ENCODE measurements at regions not wholly inside any gene's neighbourhood (a gene's known extent, or its start where the extent isn't known, plus 50 kb on each side); places are given as distances from the start of the nearest gene placed in this dataset.
"Not testable (repeated sequence)": the region's sequence is repeated elsewhere in the genome, so short reads cannot be mapped to it uniquely, and the experiment has no call there.

- DNase-seq (ENCODE audit: low spot score in 2 of 2): not testable (repeated sequence)
Observed at GRCh38 chr18:78283425-78283824, 696.2 kb upstream of the SALL3 start.

DNA sequence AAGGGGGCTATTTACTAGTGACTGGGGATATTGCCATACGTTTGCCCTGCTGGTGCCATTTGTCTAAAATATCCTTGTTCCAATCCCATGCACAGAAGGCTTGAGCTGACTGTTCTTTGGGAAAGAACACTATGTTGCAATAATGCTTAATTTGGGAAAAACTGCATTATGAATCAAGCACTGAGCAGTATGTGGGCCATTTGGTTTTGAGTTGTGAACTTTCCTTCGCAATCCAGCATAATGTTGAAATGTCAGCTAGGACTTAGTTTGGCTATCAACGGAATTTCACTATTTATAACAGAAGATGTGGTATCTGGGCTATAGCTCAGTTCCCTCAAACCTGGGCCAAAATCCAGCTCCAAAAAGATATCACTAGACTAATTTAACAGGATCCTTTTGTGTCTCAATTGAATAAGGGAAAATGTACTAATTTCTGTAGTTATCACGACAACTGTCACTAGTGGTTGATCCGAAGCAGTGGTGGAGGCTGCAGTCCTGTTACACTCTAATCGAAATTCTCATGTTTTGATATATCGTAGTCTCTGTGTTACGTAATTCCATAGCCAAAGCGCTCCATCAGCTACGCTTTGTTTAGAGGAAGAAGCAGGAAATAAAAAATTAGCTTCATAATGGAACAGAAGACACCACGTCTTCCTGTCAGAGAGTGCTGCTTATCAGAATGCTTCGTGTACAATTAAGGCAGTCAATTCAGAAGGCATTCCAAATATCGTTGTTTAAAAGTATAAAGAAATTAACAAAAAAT, 686.8 kb upstream of the SALL3 start:
- Histone ChIP-seq H3K9me3 (no peaks in the 10 kb centered on the region), H3K36me3 (replicated peaks) (no peaks in the 10 kb centered on the region), H3K27me3 (ENCODE audit: low read depth) (no peaks in the 10 kb centered on the region), H3K4me3 (no peak overlapping the region), H3K4me1 (no peaks in the 10 kb centered on the region)
- no peak for DNase-seq (ENCODE audit: low spot score in 2 of 2)
- in situ Hi-C loops (cut with MboI; ENCODE audit: low sequenced_read_pairs): no loop called here

More at GRCh38 chr18:78283425-78283824, 696.2 kb upstream of the SALL3 start:
- H3K4me1 ChIP-seq; in situ Hi-C loops (cut with MboI; ENCODE audit: low sequenced_read_pairs); H3K36me3 ChIP-seq (replicated peaks); H3K9me3 ChIP-seq; H3K4me3 ChIP-seq; H3K27me3 ChIP-seq (ENCODE audit: low read depth): not testable (repeated sequence)

DNA sequence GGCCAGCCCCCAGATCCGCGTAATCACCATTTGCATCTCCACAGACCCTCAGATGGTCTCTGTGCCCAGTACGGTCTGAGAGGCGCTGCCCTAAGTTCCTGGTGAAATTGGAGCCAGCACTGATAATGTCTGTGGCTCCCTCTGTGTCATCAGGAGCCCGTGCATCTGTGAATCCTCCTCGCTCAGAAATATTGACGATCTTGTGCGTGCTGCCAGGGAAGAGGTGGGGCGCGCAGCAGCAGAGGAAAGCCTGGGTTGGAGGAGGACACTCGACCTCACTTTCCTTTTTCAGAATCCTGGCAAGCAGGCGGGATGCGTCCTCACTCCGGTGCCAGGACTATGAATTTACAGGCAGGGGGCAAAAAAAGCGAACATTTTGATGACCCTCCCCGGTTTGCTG, 686.1 kb upstream of the SALL3 start:
- Histone ChIP-seq H3K9me3 (no peaks in the 10 kb centered on the region), H3K4me3 (no peak overlapping the region)

DNA sequence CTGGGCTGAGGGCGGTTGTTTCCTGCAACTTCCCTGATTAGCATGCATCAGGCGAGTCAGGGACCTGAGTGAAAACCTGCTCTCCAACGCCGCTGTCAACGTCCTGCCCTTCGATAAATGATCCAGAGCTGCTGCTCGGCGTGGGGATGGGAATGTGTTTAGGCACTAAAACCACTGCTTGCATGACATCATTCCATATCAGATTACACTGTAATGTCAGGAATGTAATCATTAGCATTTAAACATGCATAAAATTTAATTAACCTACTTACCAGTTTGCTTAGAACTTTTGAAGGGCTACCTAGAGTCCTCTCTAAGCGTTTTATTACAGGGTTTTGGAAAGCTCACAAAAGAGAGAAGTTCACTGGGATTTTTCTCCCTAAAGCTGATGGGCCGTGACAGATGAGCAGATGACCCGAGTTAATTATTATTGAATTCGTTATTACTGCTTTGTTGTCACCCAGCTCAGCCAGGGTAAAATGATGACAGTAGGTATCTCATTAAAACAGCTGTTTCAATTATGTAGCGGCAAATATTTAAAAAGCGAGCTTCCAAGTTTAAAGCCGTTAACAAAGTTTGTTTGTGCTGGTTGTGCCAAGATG, 685.6 kb upstream of the SALL3 start:
- in situ Hi-C loops (cut with MboI; ENCODE audit: low sequenced_read_pairs): no loop called here
- H3K27me3 ChIP-seq (ENCODE audit: low read depth): no peaks in the 10 kb centered on the region
- no peak overlapping the region for H3K4me3 ChIP-seq
- no peaks in the 10 kb centered on the region for H3K9me3 ChIP-seq
- no peaks in the 10 kb centered on the region for H3K4me1 ChIP-seq
- H3K36me3 ChIP-seq (replicated peaks): no peaks in the 10 kb centered on the region
- DNase-seq (ENCODE audit: low spot score in 2 of 2): no peak

More for the DNA sequence above, 686.1 kb upstream of the SALL3 start:
- no peak for DNase-seq (ENCODE audit: low spot score in 2 of 2)
- no peaks in the 10 kb centered on the region for H3K27me3 ChIP-seq (ENCODE audit: low read depth)
- in situ Hi-C loops (cut with MboI; ENCODE audit: low sequenced_read_pairs): no loop called here
- H3K36me3 ChIP-seq (replicated peaks): no peaks in the 10 kb centered on the region
- no peaks in the 10 kb centered on the region for H3K4me1 ChIP-seq

DNA sequence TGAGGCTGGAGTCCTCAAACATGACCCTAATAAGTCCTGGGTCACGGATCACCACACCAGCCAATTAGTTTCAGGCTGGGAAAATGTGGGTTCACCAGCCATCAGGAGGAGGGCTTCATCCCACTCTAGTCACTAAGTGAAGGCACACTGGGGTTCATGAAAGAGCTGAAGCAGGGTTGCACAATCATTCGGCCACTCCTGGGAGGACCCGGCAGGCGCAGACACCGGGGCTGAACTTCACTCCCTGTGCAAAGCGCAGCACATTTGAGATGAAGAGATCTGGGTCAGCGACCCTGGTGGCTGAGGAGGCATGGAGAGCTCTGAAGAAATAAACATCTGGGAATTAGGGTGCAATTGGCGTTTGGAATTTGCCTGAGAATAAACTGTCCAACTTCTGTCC, 684.4 kb upstream of the SALL3 start:
- H3K4me1 ChIP-seq: no peaks in the 10 kb centered on the region
- no peak for DNase-seq (ENCODE audit: low spot score in 2 of 2)
- in situ Hi-C loops (cut with MboI; ENCODE audit: low sequenced_read_pairs): no loop called here
- no peaks in the 10 kb centered on the region for H3K9me3 ChIP-seq
- no peaks in the 10 kb centered on the region for H3K36me3 ChIP-seq (replicated peaks)
- no peaks in the 10 kb centered on the region for H3K27me3 ChIP-seq (ENCODE audit: low read depth)
- H3K4me3 ChIP-seq: no peak overlapping the region

DNA sequence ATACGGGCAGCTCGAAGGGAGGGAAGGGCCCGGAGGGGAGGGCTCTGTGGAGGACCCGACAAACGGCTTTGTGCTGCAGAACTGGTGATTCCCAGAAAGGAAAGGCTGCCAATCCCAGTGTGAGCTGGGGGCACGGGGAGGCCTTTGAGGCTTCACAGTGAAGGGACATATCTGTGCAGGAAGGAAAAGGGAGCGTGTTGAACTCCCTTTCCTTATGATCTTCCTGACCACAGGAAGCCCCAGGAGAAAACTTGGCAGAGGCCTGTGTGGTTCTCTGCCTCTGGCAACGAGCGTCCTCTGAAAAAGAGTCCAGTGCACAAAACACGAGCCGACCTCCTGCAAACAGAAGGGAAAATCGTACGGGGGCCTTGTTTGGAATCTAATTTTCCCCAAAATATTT, 683.5 kb upstream of the SALL3 start:
- Histone ChIP-seq H3K27me3 (ENCODE audit: low read depth) (no peaks in the 10 kb centered on the region), H3K4me1 (no peaks in the 10 kb centered on the region), H3K4me3 (no peak overlapping the region), H3K36me3 (replicated peaks) (no peaks in the 10 kb centered on the region), H3K9me3 (no peaks in the 10 kb centered on the region)
- no peak for DNase-seq (ENCODE audit: low spot score in 2 of 2)
- in situ Hi-C loops (cut with MboI; ENCODE audit: low sequenced_read_pairs): no loop called here

DNA sequence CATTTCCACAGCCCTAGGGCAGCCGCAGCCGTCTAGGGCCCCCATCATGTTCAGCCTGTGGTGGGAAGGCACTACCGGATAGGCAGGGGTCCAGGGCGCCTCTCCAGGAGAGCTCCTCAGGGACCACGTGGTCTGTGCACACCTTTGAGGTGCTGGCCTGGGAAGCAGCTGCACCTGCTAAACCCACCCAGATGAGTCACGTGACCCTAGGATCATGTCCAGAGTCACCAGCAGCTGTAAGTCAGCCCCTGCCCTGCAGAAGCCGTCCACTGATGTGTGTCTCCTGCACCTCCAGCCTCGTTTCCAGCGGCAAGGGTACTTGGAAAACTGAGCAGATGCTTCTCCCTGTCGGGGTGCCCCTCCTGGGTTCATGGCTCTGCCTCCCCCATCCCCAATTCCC, 682.6 kb upstream of the SALL3 start:
- Histone ChIP-seq H3K4me3 (no peak overlapping the region), H3K27me3 (ENCODE audit: low read depth) (no peaks in the 10 kb centered on the region), H3K36me3 (replicated peaks) (no peaks in the 10 kb centered on the region), H3K9me3 (no peaks in the 10 kb centered on the region), H3K4me1 (no peaks in the 10 kb centered on the region)
- DNase-seq (ENCODE audit: low spot score in 2 of 2): no peak
- in situ Hi-C loops (cut with MboI; ENCODE audit: low sequenced_read_pairs): no loop called here

GRCh38 chr18:78303519-78304191, 676.0 kb upstream of the SALL3 start:
- H3K4me3 ChIP-seq: no peak overlapping the region

DNA sequence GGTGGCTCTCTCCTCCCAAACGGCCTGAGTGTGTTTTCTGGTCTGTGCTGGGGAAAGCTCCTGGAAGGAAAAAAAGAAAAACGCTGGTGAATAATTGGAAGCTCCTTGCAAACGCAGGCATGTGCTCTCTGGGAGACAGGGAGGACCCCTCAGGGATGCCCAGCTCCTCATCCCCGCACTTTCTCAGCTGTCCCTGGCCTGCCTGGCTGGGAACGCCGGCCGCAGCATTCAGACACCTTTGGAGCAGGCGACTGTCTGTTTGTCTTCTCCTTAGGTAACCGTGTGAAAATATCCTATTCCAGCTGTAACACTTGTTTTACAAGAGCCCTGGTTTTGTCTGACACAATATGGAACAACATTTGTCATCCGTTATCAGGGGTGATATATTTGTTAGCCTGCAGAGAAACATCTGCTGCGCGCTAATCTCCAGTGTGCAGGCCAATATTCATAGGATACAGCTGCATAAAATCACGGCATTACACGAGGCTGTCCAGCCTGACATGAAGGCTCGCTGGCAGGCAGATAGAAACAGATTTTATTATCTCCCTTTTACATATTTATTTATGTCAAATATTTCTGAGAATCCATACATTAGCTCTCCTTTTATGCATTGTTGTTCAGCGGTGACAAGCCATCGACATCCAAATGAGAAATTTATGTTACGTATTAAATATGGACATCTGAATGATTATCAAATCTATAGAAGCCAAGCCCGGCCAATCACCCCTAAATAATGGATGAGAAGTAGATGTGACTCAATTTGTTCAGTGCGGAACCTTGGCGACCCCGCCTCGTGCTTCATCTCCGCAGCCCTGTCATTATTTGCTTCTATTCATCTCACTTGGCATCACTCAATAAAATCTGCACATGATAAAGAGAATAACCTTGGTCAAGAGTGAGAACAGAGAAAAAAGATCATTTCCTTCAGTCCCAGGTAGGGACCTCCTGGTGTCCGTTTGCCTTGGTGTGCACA, 675.1 kb upstream of the SALL3 start:
- H3K36me3 ChIP-seq (replicated peaks): no peaks in the 10 kb centered on the region
- no peaks in the 10 kb centered on the region for H3K9me3 ChIP-seq
- in situ Hi-C loops (cut with MboI; ENCODE audit: low sequenced_read_pairs): no loop called here
- DNase-seq (ENCODE audit: low spot score in 2 of 2): no peak
- no peaks in the 10 kb centered on the region for H3K4me1 ChIP-seq
- H3K4me3 ChIP-seq: no peak overlapping the region
- H3K27me3 ChIP-seq (ENCODE audit: low read depth): no peaks in the 10 kb centered on the region

More at GRCh38 chr18:78303519-78304191, 676.0 kb upstream of the SALL3 start:
- in situ Hi-C loops (cut with MboI; ENCODE audit: low sequenced_read_pairs): no loop called here
- Histone ChIP-seq H3K36me3 (replicated peaks) (no peaks in the 10 kb centered on the region), H3K9me3 (no peaks in the 10 kb centered on the region), H3K27me3 (ENCODE audit: low read depth) (no peaks in the 10 kb centered on the region), H3K4me1 (no peaks in the 10 kb centered on the region)
- no peak for DNase-seq (ENCODE audit: low spot score in 2 of 2)

DNA sequence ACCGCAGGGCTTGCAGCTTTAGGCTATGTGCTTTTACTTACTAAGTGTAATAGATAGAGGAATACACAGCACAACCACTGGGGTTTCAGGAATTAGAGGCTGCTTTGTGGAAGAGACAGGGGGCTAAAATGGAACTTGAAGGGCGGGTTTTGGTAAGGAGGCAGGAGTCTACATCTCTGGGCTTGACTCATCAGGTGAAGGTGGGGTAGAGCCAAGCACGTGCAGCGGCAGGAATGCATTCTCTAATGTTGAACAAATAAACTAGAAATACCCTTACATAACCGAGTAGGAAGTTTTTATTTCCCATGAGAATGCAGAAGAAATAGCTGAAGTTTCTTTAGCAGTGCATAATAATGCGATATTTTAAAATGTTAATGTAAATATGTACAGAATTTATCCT, 673.8 kb upstream of the SALL3 start:
- in situ Hi-C loops (cut with MboI; ENCODE audit: low sequenced_read_pairs): no loop called here
- no peaks in the 10 kb centered on the region for H3K36me3 ChIP-seq (replicated peaks)
- H3K9me3 ChIP-seq: no peaks in the 10 kb centered on the region
- H3K27me3 ChIP-seq (ENCODE audit: low read depth): no peaks in the 10 kb centered on the region
- no peak overlapping the region for H3K4me3 ChIP-seq
- H3K4me1 ChIP-seq: no peaks in the 10 kb centered on the region
- no peak for DNase-seq (ENCODE audit: low spot score in 2 of 2)

DNA sequence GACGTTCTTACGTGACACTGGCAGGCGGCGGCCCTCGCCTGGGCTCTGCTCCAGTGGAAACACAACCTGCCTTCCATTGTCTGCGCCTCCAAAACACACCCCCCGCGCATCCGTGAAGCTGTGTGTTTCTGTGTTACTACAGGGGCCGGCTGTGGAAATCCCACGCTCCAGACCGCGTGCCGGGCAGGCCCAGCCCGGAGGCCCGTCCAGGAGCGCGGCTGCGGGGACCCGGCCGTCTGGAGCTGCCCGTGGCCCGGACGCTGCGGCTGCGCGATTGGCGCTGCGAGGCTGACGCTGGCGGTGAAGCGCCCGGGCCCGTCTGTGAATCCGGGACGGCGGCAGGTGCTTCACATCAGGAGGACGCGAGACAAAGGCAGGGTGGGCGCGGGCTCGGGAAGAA, 670.3 kb upstream of the SALL3 start:
- no peak for DNase-seq (ENCODE audit: low spot score in 2 of 2)
- H3K4me3 ChIP-seq: no peak overlapping the region
- in situ Hi-C loops (cut with MboI; ENCODE audit: low sequenced_read_pairs): no loop called here

GRCh38 chr18:78309924-78310323, 669.7 kb upstream of the SALL3 start:
- no peak for DNase-seq (ENCODE audit: low spot score in 2 of 2)
- H3K9me3 ChIP-seq: no peaks in the 10 kb centered on the region
- no peak overlapping the region for H3K4me3 ChIP-seq
- H3K36me3 ChIP-seq (replicated peaks): no peaks in the 10 kb centered on the region
- H3K27me3 ChIP-seq (ENCODE audit: low read depth): no peaks in the 10 kb centered on the region
- in situ Hi-C loops (cut with MboI; ENCODE audit: low sequenced_read_pairs): no loop called here
- H3K4me1 ChIP-seq: no peaks in the 10 kb centered on the region

More for the DNA sequence above, 670.3 kb upstream of the SALL3 start:
- Histone ChIP-seq H3K4me1 (no peaks in the 10 kb centered on the region), H3K27me3 (ENCODE audit: low read depth) (no peaks in the 10 kb centered on the region), H3K9me3 (no peaks in the 10 kb centered on the region), H3K36me3 (replicated peaks) (no peaks in the 10 kb centered on the region)

- Histone ChIP-seq H3K9me3 (no peaks in the 10 kb centered on the region), H3K4me3 (no peak overlapping the region), H3K36me3 (replicated peaks) (no peaks in the 10 kb centered on the region), H3K27me3 (ENCODE audit: low read depth) (no peaks in the 10 kb centered on the region), H3K4me1 (no peaks in the 10 kb centered on the region)
- in situ Hi-C loops (cut with MboI; ENCODE audit: low sequenced_read_pairs): no loop called here
- no peak for DNase-seq (ENCODE audit: low spot score in 2 of 2)
Observed at GRCh38 chr18:78319264-78319663, 660.4 kb upstream of the SALL3 start.
